ENCODE measurements at regions not wholly inside any gene's neighbourhood (a gene's known extent, or its start where the extent isn't known, plus 50 kb on each side); places are given as distances from the start of the nearest gene placed in this dataset.

DNA sequence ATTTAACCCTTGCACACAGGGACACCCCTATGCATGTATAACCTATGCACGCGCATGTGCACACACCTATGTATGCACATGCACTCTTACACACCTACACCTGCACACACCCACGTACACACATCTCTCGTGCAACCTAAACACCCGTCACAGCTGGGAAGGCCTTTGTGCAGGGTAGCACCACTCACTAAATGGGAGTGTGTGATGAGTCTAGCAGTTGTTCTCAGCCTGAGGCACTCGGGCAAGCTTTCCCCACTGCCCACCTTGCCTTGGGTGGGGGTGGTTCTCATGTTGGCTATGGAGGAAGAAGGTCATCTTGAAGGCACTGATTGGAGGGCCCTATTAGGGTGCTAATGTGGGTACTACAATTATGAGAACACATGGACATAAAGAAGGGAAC is 85.8 kb downstream of the DLL1 start:
- TF ChIP-seq, protein P1, sequence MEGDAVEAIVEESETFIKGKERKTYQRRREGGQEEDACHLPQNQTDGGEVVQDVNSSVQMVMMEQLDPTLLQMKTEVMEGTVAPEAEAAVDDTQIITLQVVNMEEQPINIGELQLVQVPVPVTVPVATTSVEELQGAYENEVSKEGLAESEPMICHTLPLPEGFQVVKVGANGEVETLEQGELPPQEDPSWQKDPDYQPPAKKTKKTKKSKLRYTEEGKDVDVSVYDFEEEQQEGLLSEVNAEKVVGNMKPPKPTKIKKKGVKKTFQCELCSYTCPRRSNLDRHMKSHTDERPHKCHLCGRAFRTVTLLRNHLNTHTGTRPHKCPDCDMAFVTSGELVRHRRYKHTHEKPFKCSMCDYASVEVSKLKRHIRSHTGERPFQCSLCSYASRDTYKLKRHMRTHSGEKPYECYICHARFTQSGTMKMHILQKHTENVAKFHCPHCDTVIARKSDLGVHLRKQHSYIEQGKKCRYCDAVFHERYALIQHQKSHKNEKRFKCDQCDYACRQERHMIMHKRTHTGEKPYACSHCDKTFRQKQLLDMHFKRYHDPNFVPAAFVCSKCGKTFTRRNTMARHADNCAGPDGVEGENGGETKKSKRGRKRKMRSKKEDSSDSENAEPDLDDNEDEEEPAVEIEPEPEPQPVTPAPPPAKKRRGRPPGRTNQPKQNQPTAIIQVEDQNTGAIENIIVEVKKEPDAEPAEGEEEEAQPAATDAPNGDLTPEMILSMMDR (IDR thresholded peaks at IDR 0.05): no peak
- TF ChIP-seq POLR2A (IDR thresholded peaks at IDR 0.05): no peak

All from body of pancreas (tissue), 4 donors.